ENCODE measurements at regions not wholly inside any gene's neighbourhood (a gene's known extent, or its start where the extent isn't known, plus 50 kb on each side); places are given as distances from the start of the nearest gene placed in this dataset.

GRCh38 chr1:91619881-91620280, 119.2 kb downstream of the CDC7 start:
- no peak for DNase-seq
- WGBS, 2 donors: 83 to 88% methylated on average over 3 of the region's 3 CpGs
- no peaks in the 10 kb centered on the region for H3K36me3 ChIP-seq
- H3K9me3 ChIP-seq: no peaks in the 10 kb centered on the region
- intact Hi-C loops (cut with DNase I): loop anchor here (10.0 kb wide), 1 partner anchor 125 kb away; no protein-coding TSS in a partner anchor
- H3K4me3 ChIP-seq (replicated peaks in 1 of 3): no peak overlapping the region
- peaks cover 25 to 28% of the 10 kb centered on the region in 2 donors for H3K4me1 ChIP-seq
- H3K27me3 ChIP-seq: no peaks in the 10 kb centered on the region
- no peak overlapping the region for H3K27ac ChIP-seq
- no peak for TF ChIP-seq CTCF (IDR thresholded peaks at IDR 0.05)

DNA sequence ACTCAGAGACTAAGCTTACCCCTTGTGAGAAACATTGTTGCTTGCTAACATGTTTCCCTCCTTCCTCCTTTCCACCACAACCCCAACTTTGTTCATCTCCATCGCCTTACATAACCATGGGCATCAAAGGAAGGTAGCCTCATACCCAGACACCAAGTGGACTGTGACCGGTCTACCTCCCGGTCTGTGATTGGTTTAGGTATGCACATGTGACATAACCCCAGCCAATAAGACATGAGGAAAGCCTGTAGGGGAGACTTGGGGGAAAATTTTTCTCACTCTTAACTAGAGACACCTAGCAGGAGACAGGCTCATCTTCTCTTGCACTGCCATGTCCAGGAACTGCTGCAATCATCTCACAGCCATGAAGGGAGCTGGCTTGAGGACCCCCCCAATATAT, 120.7 kb downstream of the CDC7 start:
- Histone ChIP-seq H3K4me3 (replicated peaks in 1 of 3) (no peak overlapping the region), H3K27ac (peak overlapping the region in 2 of 3 donors; percentile 63 to 73), H3K36me3 (no peaks in the 10 kb centered on the region), H3K4me1 (peaks cover 31 to 33% of the 10 kb centered on the region in 2 donors), H3K9me3 (no peaks in the 10 kb centered on the region), H3K27me3 (no peaks in the 10 kb centered on the region)
- DNase-seq: no peak
- intact Hi-C loops (cut with DNase I): loop anchor here (10.0 kb wide), 1 partner anchor 123 kb away; no protein-coding TSS in a partner anchor
- 91 to 100% methylated on average over 3 of the region's 3 CpGs for WGBS, 2 donors
- no peak for TF ChIP-seq POLR2A (IDR thresholded peaks at IDR 0.05)
- TF ChIP-seq CTCF (IDR thresholded peaks at IDR 0.05): no peak

GRCh38 chr1:91621907-91622306, 121.3 kb downstream of the CDC7 start:
- Histone ChIP-seq H3K27me3 (no peaks in the 10 kb centered on the region), H3K4me1 (peaks cover 31 to 33% of the 10 kb centered on the region in 2 donors), H3K27ac (peak overlapping the region; percentile 35 to 73 (median 63)), H3K4me3 (replicated peaks in 1 of 3) (no peak overlapping the region), H3K36me3 (no peaks in the 10 kb centered on the region), H3K9me3 (no peaks in the 10 kb centered on the region)
- TF ChIP-seq POLR2A (IDR thresholded peaks at IDR 0.05): no peak
- TF ChIP-seq CTCF (IDR thresholded peaks at IDR 0.05): no peak
- 88 to 95% methylated on average over 2 of the region's 2 CpGs for WGBS, 2 donors
- intact Hi-C loops (cut with DNase I): loop anchor here (10.0 kb wide), 1 partner anchor 123 kb away; no protein-coding TSS in a partner anchor
- DNase-seq: no peak

GRCh38 chr1:91622616-91623015, 122.0 kb downstream of the CDC7 start:
- DNase-seq: peak; percentile 90 to 91
- TF ChIP-seq CTCF (IDR thresholded peaks at IDR 0.05): no peak
- TF ChIP-seq POLR2A (IDR thresholded peaks at IDR 0.05): no peak
- Histone ChIP-seq H3K36me3 (no peaks in the 10 kb centered on the region), H3K4me3 (replicated peaks in 1 of 3) (no peak overlapping the region), H3K4me1 (peaks cover 31 to 33% of the 10 kb centered on the region in 2 donors), H3K27me3 (no peaks in the 10 kb centered on the region), H3K9me3 (no peaks in the 10 kb centered on the region), H3K27ac (peak overlapping the region; percentile 35 to 73 (median 63))
- WGBS, 2 donors: 24 to 38% methylated on average over 3 of the region's 3 CpGs
- intact Hi-C loops (cut with DNase I): loop anchor here (10.0 kb wide), 1 partner anchor 122 kb away; no protein-coding TSS in a partner anchor

DNA sequence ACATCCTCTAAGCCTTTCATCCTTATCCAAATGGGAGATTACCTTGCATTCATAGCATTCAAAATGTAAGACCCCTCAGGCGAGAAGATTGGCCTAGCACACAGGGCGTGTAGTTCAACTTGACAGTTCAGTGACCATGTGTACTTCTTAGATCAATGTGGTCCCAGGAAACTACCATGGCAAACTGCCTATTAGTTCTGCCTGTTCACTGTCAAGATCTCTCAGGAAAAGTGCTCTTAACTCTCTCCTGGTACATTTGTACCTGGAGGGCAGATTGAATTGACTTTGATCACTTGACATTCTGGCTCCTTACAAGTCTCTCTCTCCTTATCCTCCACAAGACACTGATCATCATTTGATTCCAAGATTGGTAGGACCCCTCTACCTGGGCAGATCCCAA, 122.4 kb downstream of the CDC7 start:
- TF ChIP-seq CTCF (IDR thresholded peaks at IDR 0.05) (no peak), POLR2A (IDR thresholded peaks at IDR 0.05) (no peak)
- WGBS, 2 donors: 24 to 28% methylated on average over 2 of the region's 2 CpGs

More for the DNA sequence above, 122.4 kb downstream of the CDC7 start:
- Histone ChIP-seq H3K9me3 (no peaks in the 10 kb centered on the region), H3K4me3 (replicated peaks in 1 of 3) (no peak overlapping the region), H3K27ac (peak overlapping the region; percentile 35 to 73 (median 63)), H3K4me1 (peaks cover 31 to 33% of the 10 kb centered on the region in 2 donors), H3K27me3 (no peaks in the 10 kb centered on the region), H3K36me3 (no peaks in the 10 kb centered on the region)
- intact Hi-C loops (cut with DNase I): loop anchor here (10.0 kb wide), 1 partner anchor 122 kb away; no protein-coding TSS in a partner anchor
- DNase-seq: peak; percentile 49 to 62
